OCI-LY1 (cell line): ENCODE measurements at regions not wholly inside any gene's neighbourhood (a gene's known extent, or its start where the extent isn't known, plus 50 kb on each side); places are given as distances from the start of the nearest gene placed in this dataset.

Source experiments
- CTCF ChIP-seq: fragments of 200-600 bp; sonication (generic), shearing (Covaris generic); IDR thresholded peaks from 2 replicates; pipeline ENCODE4 v1.5.1; 2017; ENCODE audit warnings: mild to moderate bottlenecking, antibody characterized with exemption, low read length, moderate library complexity, mixed read lengths
- EZH2 ChIP-seq: fragments of 200-600 bp; sonication (generic), shearing (Covaris generic); IDR thresholded peaks from 2 replicates; pipeline ENCODE4 v1.8.0; 2017; ENCODE audit warnings: borderline replicate concordance, mixed run types, mild to moderate bottlenecking, antibody characterized with exemption, low read length, moderate library complexity, mixed read lengths

GRCh38 chr6:85942844-85943243 lies 300.2 kb upstream of the SYNCRIP start:
- TF ChIP-seq CTCF (no peak), EZH2 (no peak)
